Fibroblast of villous mesenchyme (primary cell): ENCODE measurements at regions not wholly inside any gene's neighbourhood (a gene's known extent, or its start where the extent isn't known, plus 50 kb on each side); places are given as distances from the start of the nearest gene placed in this dataset.

Source experiments
- DNase-seq: peaks from one replicate; pipeline ENCODE4 v3.0.0-alpha.2; 2010; ENCODE audit warnings: low read depth
- H3K4me3 ChIP-seq: 2 replicates; pipeline ENCODE4 v1.5.1; 2011; ENCODE audit warnings: low read depth, mild to moderate bottlenecking, low read length
- CTCF ChIP-seq: IDR thresholded peaks from 2 replicates; pipeline ENCODE4 v1.5.1; 2012; ENCODE audit warnings: low read depth, mild to moderate bottlenecking, low read length; ENCODE audit not compliant: insufficient read depth

GRCh38 chr15:94780166-94780565 lies 548.8 kb downstream of the MCTP2 start:
- no peak overlapping the region for H3K4me3 ChIP-seq
- TF ChIP-seq CTCF = no peak
- no peak for DNase-seq

GRCh38 chr15:94785091-94785490 lies 553.7 kb downstream of the MCTP2 start:
- TF ChIP-seq CTCF = no peak
- no peak for DNase-seq
- H3K4me3 ChIP-seq = no peak overlapping the region

- DNase-seq = no peak
- no peak overlapping the region for H3K4me3 ChIP-seq
- TF ChIP-seq CTCF = no peak
Observed at GRCh38 chr15:94791008-94791407, 559.6 kb downstream of the MCTP2 start.

- H3K4me3 ChIP-seq = no peak overlapping the region
- no peak for DNase-seq
- no peak for TF ChIP-seq CTCF
Observed at GRCh38 chr15:94791510-94791909, 560.1 kb downstream of the MCTP2 start.

- H3K4me3 ChIP-seq = no peak overlapping the region
- peak; percentile 1 for DNase-seq
- no peak for TF ChIP-seq CTCF
Observed at GRCh38 chr15:94792196-94792595, 560.8 kb downstream of the MCTP2 start.

GRCh38 chr15:94793207-94793606 lies 561.8 kb downstream of the MCTP2 start:
- TF ChIP-seq CTCF = no peak
- no peak for DNase-seq
- no peak overlapping the region for H3K4me3 ChIP-seq

- no peak overlapping the region for H3K4me3 ChIP-seq
- TF ChIP-seq CTCF = no peak
- DNase-seq = peak; percentile 1
Observed at GRCh38 chr15:94793641-94794040, 562.3 kb downstream of the MCTP2 start.
